ENCODE measurements at regions not wholly inside any gene's neighbourhood (a gene's known extent, or its start where the extent isn't known, plus 50 kb on each side); places are given as distances from the start of the nearest gene placed in this dataset.

DNA sequence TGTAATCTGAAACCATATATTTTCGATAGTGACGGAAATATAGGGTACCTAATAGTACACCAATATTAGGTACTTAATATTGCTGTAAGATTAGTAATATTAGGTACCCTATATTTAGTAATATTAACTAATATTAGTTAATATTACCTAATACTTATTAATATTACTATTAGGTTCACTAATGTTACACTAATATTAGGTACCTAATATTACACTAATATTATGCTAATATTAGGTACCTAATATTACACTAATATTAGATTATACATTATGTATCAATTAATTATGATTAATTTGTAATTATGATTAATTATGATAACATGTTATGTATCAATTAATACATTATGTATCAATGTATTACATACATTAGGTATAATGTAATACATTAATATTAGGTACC lies 518.2 kb upstream of the LRATD1 start:
- Histone ChIP-seq H3K79me2 (ENCODE audit: control insufficient read depth, insufficient read depth, low read length) (no peaks in the 10 kb centered on the region), H4K20me1 (ENCODE audit: control insufficient read depth, extremely low read depth, insufficient read depth, low read length) (no peaks in the 10 kb centered on the region), H3K9ac (ENCODE audit: control insufficient read depth, extremely low read depth, insufficient read depth, low read length) (no peak overlapping the region), H3K4me1 (ENCODE audit: control insufficient read depth, extremely low read depth, insufficient read depth, low read length) (no peaks in the 10 kb centered on the region), H3K9me3 (ENCODE audit: control insufficient read depth, low read depth, low read length) (no peaks in the 10 kb centered on the region), H3K4me2 (ENCODE audit: control insufficient read depth, extremely low read depth, insufficient read depth, low read depth, low read length) (no peak overlapping the region), H3K36me3 (ENCODE audit: control insufficient read depth in 2 of 2, extremely low read depth in 1 of 2, insufficient read depth in 2 of 2, low read length in 2 of 2) (no peaks in the 10 kb centered on the region), H3K4me3 (ENCODE audit: control insufficient read depth in 2 of 3, extremely low read depth in 1 of 3, insufficient read depth in 2 of 3, low read depth in 1 of 3, low read length in 3 of 3) (no peak overlapping the region), H2AFZ (ENCODE audit: control insufficient read depth, low read length) (no peak overlapping the region), H3K27ac (ENCODE audit: control insufficient read depth, insufficient read depth, low read length) (no peak overlapping the region), H3K27me3 (ENCODE audit: control insufficient read depth, extremely low read depth, insufficient read depth, low read length) (no peaks in the 10 kb centered on the region), H3K9me1 (ENCODE audit: control insufficient read depth, extremely low read depth, insufficient read depth, low read length) (no peaks in the 10 kb centered on the region)
- TF ChIP-seq, protein P1, sequence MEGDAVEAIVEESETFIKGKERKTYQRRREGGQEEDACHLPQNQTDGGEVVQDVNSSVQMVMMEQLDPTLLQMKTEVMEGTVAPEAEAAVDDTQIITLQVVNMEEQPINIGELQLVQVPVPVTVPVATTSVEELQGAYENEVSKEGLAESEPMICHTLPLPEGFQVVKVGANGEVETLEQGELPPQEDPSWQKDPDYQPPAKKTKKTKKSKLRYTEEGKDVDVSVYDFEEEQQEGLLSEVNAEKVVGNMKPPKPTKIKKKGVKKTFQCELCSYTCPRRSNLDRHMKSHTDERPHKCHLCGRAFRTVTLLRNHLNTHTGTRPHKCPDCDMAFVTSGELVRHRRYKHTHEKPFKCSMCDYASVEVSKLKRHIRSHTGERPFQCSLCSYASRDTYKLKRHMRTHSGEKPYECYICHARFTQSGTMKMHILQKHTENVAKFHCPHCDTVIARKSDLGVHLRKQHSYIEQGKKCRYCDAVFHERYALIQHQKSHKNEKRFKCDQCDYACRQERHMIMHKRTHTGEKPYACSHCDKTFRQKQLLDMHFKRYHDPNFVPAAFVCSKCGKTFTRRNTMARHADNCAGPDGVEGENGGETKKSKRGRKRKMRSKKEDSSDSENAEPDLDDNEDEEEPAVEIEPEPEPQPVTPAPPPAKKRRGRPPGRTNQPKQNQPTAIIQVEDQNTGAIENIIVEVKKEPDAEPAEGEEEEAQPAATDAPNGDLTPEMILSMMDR (optimal IDR thresholded peaks at IDR 0.05 in 1 of 3, IDR thresholded peaks at IDR 0.05 in 1 of 3, conservative IDR thresholded peaks at IDR 0.05 in 1 of 3; ENCODE audit: extremely low read depth in 1 of 3, insufficient read depth in 2 of 3, low read length in 3 of 3), result no peak
- TF ChIP-seq EZH2 (IDR thresholded peaks at IDR 0.05; ENCODE audit: low read length), result no peak
- dilution Hi-C loops (cut with MboI; ENCODE audit: extremely low pct_ligation_motif_present, low sequenced_read_pairs), result no loop called here
- FAIRE-seq (no peak), DNase-seq (ENCODE audit: low read depth, low spot score) (no peak)

DNA sequence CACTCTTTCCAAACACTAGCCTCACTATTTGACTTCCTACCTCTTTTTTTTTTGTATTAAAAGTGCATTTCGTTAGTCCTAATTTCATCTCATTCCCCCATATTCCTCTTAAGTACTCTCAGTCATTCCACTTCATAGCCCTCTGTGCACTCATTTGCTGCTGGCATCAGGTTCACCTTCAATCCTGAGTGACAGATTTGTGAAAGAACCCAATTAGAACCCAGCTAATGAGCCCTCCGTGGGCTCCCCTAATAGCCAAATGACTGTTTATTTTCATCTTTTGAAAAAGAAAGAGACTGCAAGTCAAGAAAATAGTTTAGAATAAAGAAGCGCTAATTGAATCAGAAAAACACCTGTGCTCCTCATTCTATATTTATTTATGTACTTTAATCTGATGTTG lies 512.1 kb upstream of the LRATD1 start:
- TF ChIP-seq EZH2 (IDR thresholded peaks at IDR 0.05; ENCODE audit: low read length), result no peak
- TF ChIP-seq, protein P1 (optimal IDR thresholded peaks at IDR 0.05 in 1 of 3, IDR thresholded peaks at IDR 0.05 in 1 of 3, conservative IDR thresholded peaks at IDR 0.05 in 1 of 3; ENCODE audit: extremely low read depth in 1 of 3, insufficient read depth in 2 of 3, low read length in 3 of 3), result no peak
- no peaks in the 10 kb centered on the region for H3K9me3 ChIP-seq (ENCODE audit: control insufficient read depth, low read depth, low read length)
- no peak overlapping the region for H2AFZ ChIP-seq (ENCODE audit: control insufficient read depth, low read length)
- no peaks in the 10 kb centered on the region for H4K20me1 ChIP-seq (ENCODE audit: control insufficient read depth, extremely low read depth, insufficient read depth, low read length)
- FAIRE-seq (no peak), DNase-seq (ENCODE audit: low read depth, low spot score) (no peak)
- no peaks in the 10 kb centered on the region for H3K27me3 ChIP-seq (ENCODE audit: control insufficient read depth, extremely low read depth, insufficient read depth, low read length)
- H3K4me3 ChIP-seq (ENCODE audit: control insufficient read depth in 2 of 3, extremely low read depth in 1 of 3, insufficient read depth in 2 of 3, low read depth in 1 of 3, low read length in 3 of 3), result no peak overlapping the region
- dilution Hi-C loops (cut with MboI; ENCODE audit: extremely low pct_ligation_motif_present, low sequenced_read_pairs), result no loop called here
- no peaks in the 10 kb centered on the region for H3K36me3 ChIP-seq (ENCODE audit: control insufficient read depth in 2 of 2, extremely low read depth in 1 of 2, insufficient read depth in 2 of 2, low read length in 2 of 2)
- H3K27ac ChIP-seq (ENCODE audit: control insufficient read depth, insufficient read depth, low read length), result no peak overlapping the region
- no peaks in the 10 kb centered on the region for H3K4me1 ChIP-seq (ENCODE audit: control insufficient read depth, extremely low read depth, insufficient read depth, low read length)
- H3K9ac ChIP-seq (ENCODE audit: control insufficient read depth, extremely low read depth, insufficient read depth, low read length), result no peak overlapping the region
- H3K79me2 ChIP-seq (ENCODE audit: control insufficient read depth, insufficient read depth, low read length), result no peaks in the 10 kb centered on the region
- no peak overlapping the region for H3K4me2 ChIP-seq (ENCODE audit: control insufficient read depth, extremely low read depth, insufficient read depth, low read depth, low read length)
- H3K9me1 ChIP-seq (ENCODE audit: control insufficient read depth, extremely low read depth, insufficient read depth, low read length), result no peaks in the 10 kb centered on the region
